NCI-H524 (cell line): ENCODE measurements at regions not wholly inside any gene's neighbourhood (a gene's known extent, or its start where the extent isn't known, plus 50 kb on each side); places are given as distances from the start of the nearest gene placed in this dataset.

Experiments
- DNase-seq, 2 experiments: peaks; one replicate each; lab custom pipeline; 2025; lab: John Stamatoyannopoulos, UW

DNA sequence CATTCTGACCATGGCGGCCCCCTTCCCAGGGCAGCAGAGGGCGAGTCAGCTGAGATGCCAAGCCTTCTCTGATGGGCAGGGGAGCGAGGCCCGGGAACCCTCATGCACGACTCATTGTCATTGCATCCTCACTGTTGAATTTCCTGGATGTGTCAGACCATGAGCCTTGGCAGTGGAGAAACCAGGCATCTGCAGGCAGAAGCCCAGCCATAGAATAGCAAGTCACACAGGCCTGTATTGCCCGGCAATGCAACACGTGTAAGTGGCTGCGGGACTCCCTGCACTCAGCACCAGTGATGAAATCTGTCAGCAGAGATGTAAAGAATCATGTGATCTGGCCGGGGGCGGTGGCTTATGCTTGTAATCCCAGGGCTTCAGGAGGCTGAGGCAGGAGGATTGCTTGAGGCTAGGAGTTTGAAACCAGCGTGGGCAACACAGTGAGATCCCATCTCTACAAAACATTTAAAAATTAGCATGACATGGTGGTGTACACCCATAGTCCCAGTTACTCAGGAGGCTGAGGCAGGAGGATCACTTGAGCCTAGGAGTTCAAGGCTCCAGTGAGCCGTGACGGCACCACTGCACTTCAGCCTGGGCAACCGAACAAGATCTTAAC, 199.7 kb downstream of the KATNAL1 start:
- no peak for DNase-seq

DNA sequence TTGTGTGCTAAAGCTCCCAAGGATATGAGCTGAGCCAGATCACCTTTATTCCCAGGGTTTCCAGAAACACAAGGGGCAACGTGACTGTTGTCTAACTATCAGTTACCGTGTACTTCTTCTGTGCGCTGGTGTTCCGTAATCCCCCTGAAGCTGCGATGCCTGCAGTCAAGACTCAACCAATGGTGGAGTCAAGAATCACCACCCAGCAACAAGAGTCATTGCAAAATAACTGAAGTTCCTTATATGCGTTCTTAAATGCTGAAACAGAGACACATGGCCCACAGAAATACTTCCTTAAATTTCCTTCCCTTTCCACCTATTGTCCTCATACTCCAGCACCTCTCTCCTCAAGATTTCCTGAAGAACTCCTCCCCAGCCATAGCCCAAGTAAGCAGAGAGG, 200.2 kb downstream of the KATNAL1 start:
- no peak for DNase-seq

GRCh38 chr13:30105381-30105780, 202.0 kb downstream of the KATNAL1 start:
- no peak for DNase-seq

- no peak for DNase-seq
Observed at GRCh38 chr13:30103161-30103840, 204.1 kb downstream of the KATNAL1 start.

DNA sequence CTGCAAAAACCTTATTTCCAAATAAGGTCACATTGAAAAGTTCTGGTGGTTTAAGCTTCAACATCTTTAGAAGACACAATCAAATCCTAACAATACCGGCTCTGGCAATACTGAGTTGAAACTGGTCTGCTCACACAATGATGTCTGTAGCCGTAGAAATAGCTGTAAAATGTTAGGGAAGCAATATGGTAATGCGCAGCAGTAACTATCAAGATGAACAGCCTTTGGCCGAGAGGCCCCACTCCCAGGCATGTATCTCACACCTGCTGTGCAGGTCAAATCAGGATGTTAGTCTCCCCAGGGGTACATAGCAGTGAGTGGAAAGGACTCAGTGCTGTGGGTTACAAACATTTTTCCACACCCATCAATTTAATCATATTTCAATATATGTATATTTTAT, 207.1 kb downstream of the KATNAL1 start:
- no peak for DNase-seq

GRCh38 chr13:30097701-30098100, 209.7 kb downstream of the KATNAL1 start:
- DNase-seq, result no peak

GRCh38 chr13:30097089-30097488, 210.3 kb downstream of the KATNAL1 start:
- DNase-seq, result no peak

DNA sequence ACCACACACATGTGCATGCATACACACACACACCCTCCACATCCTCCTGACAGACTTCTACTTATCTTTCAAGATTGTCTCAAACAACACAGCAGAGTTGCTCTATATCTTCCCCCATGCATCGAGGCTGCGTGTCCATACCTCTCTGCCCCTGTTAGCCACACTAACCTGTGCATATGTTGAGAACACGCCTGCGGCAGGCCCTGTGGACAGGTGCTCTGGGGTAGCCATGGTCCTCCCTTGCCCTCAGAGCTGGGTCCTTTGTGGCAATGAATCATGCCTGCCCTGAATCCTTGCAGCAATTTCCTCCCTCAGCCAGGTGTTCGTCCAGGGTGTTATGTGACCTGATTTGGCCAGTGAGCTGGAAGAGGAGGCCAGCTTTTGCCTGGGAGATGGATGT, 213.3 kb downstream of the KATNAL1 start:
- no peak for DNase-seq

DNA sequence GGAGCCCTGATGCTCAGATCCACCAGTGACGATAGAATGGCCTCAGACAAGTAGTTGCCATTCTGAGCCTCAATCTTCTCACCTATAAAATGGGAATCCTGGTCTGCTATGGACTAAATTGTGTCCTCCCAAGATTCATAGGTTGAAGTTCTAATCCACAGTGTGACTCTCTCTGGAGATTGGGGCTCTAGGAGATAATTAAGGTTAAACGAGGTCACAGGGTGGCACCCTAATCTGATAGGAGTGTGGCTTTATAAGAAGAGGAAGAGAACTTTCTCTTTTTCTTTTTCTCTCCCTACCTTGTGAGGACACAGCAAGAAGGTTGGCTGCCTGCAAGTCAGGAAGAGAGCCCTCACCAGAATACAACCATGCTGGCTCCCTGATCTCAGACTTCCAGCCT, 214.1 kb downstream of the KATNAL1 start:
- no peak for DNase-seq

DNA sequence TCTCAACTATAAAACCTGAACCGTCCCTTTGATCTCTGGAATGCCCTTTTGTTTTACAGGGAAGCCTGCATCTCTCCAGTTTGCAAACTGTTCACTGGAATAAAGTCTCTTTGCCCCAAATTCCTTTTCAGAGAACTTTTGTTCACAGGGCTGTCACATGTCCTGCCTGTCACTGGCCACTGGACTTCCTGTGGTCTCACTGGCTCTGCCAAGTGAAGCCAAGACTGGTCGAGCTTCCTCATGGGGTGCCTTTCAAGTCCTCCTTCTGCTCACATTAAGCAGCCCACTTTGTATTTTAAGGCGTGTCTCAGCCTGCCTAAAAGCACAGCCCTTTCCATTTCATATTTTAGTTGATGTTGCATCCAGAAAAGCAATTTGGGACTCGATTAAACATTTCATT, 215.7 kb downstream of the KATNAL1 start:
- no peak for DNase-seq

DNA sequence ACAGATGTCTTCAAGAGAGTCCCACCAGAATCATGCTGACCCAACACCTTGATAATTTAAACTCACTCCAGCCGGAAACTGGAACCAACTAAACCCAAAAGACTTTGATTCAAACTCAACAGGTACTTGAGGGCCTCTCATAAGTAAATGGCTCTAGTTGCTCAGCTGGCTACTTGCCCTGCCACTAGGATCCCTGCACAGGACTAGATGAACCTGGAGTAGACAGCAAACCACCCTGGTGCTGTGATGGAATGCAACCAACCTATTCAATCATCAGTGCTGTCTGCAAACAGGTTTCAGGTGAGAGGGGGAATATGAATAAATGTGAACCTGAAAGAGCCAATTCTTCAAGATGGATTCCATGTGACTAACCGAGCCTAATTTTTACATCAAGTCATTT, 216.3 kb downstream of the KATNAL1 start:
- DNase-seq, result no peak

GRCh38 chr13:30088312-30088855, 219.0 kb downstream of the KATNAL1 start:
- peak; percentile 100 for DNase-seq

- no peak for DNase-seq
Observed at GRCh38 chr13:30085087-30085486, 222.3 kb downstream of the KATNAL1 start.

GRCh38 chr13:30082391-30082790, 225.0 kb downstream of the KATNAL1 start:
- DNase-seq, result no peak

GRCh38 chr13:30081331-30081730, 226.0 kb downstream of the KATNAL1 start:
- DNase-seq, result no peak

- DNase-seq, result no peak
Observed at GRCh38 chr13:30079501-30079900, 227.8 kb downstream of the KATNAL1 start.

DNA sequence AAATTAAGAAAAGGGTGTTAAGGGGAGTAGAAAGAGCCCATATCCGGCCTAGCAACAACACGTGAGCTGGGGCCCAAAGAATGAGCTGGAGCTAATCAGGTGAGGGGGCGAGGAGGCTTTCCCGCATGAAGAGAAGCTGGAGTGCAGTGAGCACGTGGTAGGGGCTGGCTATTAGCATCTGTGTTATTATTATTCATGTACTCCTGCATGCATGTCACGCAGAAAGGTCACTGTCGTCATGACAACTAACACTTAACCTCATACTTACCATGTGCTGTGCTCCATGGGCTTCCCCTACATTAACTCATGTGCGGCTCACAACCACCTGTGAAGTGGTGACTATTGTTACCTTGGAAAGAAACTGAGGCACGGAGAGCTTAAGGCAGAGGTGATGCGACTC, 227.6 kb upstream of the UBL3 start:
- DNase-seq, result peak in 1 of 2 experiments; percentile 49

- DNase-seq, result no peak
Observed at GRCh38 chr13:30077240-30077735, 226.9 kb upstream of the UBL3 start.

- DNase-seq, result no peak
Observed at GRCh38 chr13:30074955-30075614, 224.7 kb upstream of the UBL3 start.

- DNase-seq, result no peak
Observed at GRCh38 chr13:30074431-30074830, 224.0 kb upstream of the UBL3 start.

DNA sequence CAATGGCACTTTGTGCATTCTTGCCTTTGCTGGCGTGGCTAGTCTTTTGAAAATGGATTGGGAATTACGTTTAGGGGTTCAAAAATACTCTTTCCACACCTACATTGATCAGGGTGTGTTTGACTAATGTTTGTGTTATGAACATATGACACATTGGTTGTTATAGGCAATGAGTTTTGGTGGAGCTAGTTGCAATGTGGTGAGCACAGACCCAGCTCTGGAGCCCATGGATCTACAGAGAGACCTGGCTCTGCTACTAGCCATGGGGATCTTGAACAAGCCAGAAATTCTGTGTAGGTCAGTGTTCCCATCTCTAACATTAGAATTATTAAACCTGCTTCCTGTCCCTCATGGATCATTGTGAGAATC, 222.4 kb upstream of the UBL3 start:
- no peak for DNase-seq

DNA sequence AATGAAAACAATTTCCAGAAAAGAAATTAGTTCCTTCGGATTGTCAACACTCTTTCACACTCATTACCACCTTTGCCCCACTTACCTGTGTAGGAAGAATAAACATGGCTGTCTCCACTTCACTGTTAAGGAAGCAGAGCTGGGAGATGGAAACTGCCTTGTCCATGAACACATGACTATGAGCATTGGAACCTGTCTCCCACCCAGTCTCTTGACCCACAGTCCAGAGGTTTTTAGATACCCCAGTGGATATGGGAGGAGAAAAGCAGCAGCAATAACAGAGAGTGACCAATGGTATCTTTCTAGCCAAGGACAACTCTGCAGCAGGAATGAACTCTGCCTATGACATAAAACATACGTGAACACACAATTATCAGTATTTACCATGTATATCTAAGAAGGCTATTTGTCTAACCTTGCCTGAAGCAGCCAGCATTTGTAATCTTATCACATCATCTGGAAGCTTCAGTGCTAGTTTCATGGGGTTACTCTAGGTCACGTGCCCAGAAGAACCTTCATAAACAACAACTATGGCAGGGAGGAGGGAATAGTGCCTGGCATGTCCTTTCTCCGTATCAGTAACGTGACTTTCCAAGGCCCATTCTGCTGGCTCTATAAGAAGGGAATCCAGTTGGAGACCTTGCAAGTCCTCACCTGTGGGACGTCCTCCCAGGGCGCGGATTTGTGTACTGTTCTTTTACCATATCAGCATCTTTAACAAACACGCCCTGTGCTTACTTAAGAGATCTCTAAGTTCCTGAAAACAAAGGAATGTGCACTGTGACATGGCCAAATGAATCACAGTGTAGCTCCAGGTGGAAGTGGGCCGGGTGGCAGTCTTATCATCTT, 221.8 kb upstream of the UBL3 start:
- DNase-seq, result no peak
